ENCODE measurements at regions not wholly inside any gene's neighbourhood (a gene's known extent, or its start where the extent isn't known, plus 50 kb on each side); places are given as distances from the start of the nearest gene placed in this dataset.

- Histone ChIP-seq H3K36me3 (no peaks in the 10 kb centered on the region), H3K4me1 (peaks cover 0 to 12% (median 0%) of the 10 kb centered on the region in 4 donors), H3K9me3 (no peaks in the 10 kb centered on the region), H3K27me3 (no peaks in the 10 kb centered on the region), H3K27ac (no peak overlapping the region), H3K4me3 (no peak overlapping the region)
- 100% methylated on average over 3 of the region's 3 CpGs; no CpG with 5 or more reads in 1 of the 2 donors for WGBS, 2 donors (ENCODE audit: low coverage in 1 of 2)
- TF ChIP-seq POLR2AphosphoS5 (IDR thresholded peaks at IDR 0.05) = no peak
- TF ChIP-seq POLR2A (IDR thresholded peaks at IDR 0.05) = no peak
- TF ChIP-seq CTCF (IDR thresholded peaks at IDR 0.05) = no peak
- TF ChIP-seq EP300 (IDR thresholded peaks at IDR 0.05; ENCODE audit: low read depth) = no peak
- DNase-seq = no peak
- in situ Hi-C loops (cut with MboI; ENCODE audit: low pct_ligation_motif_present in 1 of 4, low pct_unique_long_range_greater_than_20kb in 1 of 4, low sequenced_read_pairs in 3 of 4) = no loop called here
- intact Hi-C loops (cut with DNase I; ENCODE audit: low total_unique reads) = no loop called here
Observed at GRCh38 chr2:120921457-120921856, 185.8 kb downstream of the GLI2 start.

- H3K9me3 ChIP-seq = no peaks in the 10 kb centered on the region
- H3K27me3 ChIP-seq = no peaks in the 10 kb centered on the region
- no peak for TF ChIP-seq EP300 (IDR thresholded peaks at IDR 0.05; ENCODE audit: low read depth)
- TF ChIP-seq CTCF (IDR thresholded peaks at IDR 0.05) = no peak
- no peak for TF ChIP-seq POLR2AphosphoS5 (IDR thresholded peaks at IDR 0.05)
- no peak for TF ChIP-seq POLR2A (IDR thresholded peaks at IDR 0.05)
- no peaks in the 10 kb centered on the region for H3K36me3 ChIP-seq
- H3K4me3 ChIP-seq = no peak overlapping the region
- in situ Hi-C loops (cut with MboI; ENCODE audit: low pct_ligation_motif_present in 1 of 4, low pct_unique_long_range_greater_than_20kb in 1 of 4, low sequenced_read_pairs in 3 of 4) = no loop called here
- no peak for DNase-seq
- 83 to 100% methylated on average over 1 to 6 of the region's 6 CpGs for WGBS, 2 donors (ENCODE audit: low coverage in 1 of 2)
- intact Hi-C loops (cut with DNase I; ENCODE audit: low total_unique reads) = no loop called here
- no peak overlapping the region for H3K27ac ChIP-seq
- H3K4me1 ChIP-seq = peaks cover 0 to 7% (median 0%) of the 10 kb centered on the region in 4 donors
Observed at GRCh38 chr2:120922571-120923332, 187.1 kb downstream of the GLI2 start.

- Histone ChIP-seq H3K27ac (no peak overlapping the region), H3K36me3 (no peaks in the 10 kb centered on the region), H3K4me3 (no peak overlapping the region), H3K4me1 (peaks cover 0 to 5% (median 0%) of the 10 kb centered on the region in 4 donors), H3K9me3 (no peaks in the 10 kb centered on the region), H3K27me3 (no peaks in the 10 kb centered on the region)
- 93 to 95% methylated on average over 8 to 11 of the region's 11 CpGs for WGBS, 2 donors (ENCODE audit: low coverage in 1 of 2)
- no peak for DNase-seq
- in situ Hi-C loops (cut with MboI; ENCODE audit: low pct_ligation_motif_present in 1 of 4, low pct_unique_long_range_greater_than_20kb in 1 of 4, low sequenced_read_pairs in 3 of 4) (no loop called here), intact Hi-C loops (cut with DNase I; ENCODE audit: low total_unique reads) (no loop called here)
- TF ChIP-seq EP300 (IDR thresholded peaks at IDR 0.05; ENCODE audit: low read depth) (no peak), CTCF (IDR thresholded peaks at IDR 0.05) (no peak), POLR2AphosphoS5 (IDR thresholded peaks at IDR 0.05) (no peak), POLR2A (IDR thresholded peaks at IDR 0.05) (no peak)
Observed at GRCh38 chr2:120923426-120923825, 187.8 kb downstream of the GLI2 start.

GRCh38 chr2:120924924-120925323, 189.3 kb downstream of the GLI2 start:
- 78% methylated on average over 5 of the region's 5 CpGs; no CpG with 5 or more reads in 1 of the 2 donors for WGBS, 2 donors (ENCODE audit: low coverage in 1 of 2)
- DNase-seq = no peak
- intact Hi-C loops (cut with DNase I; ENCODE audit: low total_unique reads) = no loop called here

More at GRCh38 chr2:120924924-120925323, 189.3 kb downstream of the GLI2 start:
- Histone ChIP-seq H3K27ac (no peak overlapping the region), H3K9me3 (no peaks in the 10 kb centered on the region), H3K27me3 (no peaks in the 10 kb centered on the region), H3K4me3 (no peak overlapping the region), H3K36me3 (no peaks in the 10 kb centered on the region), H3K4me1 (peaks cover 0 to 2% (median 0%) of the 10 kb centered on the region in 4 donors)
- in situ Hi-C loops (cut with MboI; ENCODE audit: low pct_ligation_motif_present in 1 of 4, low pct_unique_long_range_greater_than_20kb in 1 of 4, low sequenced_read_pairs in 3 of 4) = no loop called here
- no peak for TF ChIP-seq POLR2AphosphoS5 (IDR thresholded peaks at IDR 0.05)
- no peak for TF ChIP-seq CTCF (IDR thresholded peaks at IDR 0.05)
- no peak for TF ChIP-seq EP300 (IDR thresholded peaks at IDR 0.05; ENCODE audit: low read depth)
- TF ChIP-seq POLR2A (IDR thresholded peaks at IDR 0.05) = no peak
